ENCODE measurements at regions not wholly inside any gene's neighbourhood (a gene's known extent, or its start where the extent isn't known, plus 50 kb on each side); places are given as distances from the start of the nearest gene placed in this dataset.
"Not testable (repeated sequence)": the region's sequence is repeated elsewhere in the genome, so short reads cannot be mapped to it uniquely, and the experiment has no call there.

DNA sequence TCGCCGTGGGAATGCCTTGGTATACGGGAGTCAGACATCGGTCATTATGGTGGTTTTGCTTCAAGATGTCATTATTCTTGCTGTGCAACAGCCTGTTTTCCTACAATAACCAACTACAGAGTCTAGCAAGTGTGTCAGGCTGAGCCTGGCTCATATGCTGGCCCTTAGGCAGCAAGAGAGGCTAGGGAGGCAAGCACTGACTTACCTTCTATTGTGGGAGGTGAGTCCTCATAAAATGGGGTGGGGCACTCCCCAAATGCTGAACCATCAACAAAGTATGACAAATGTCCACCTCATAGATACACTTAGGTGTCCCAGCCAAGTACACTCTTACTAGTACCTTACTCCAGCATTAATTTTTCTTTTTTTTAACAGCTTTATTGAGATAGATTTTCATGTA is 77.0 kb upstream of the ATL2 start:
- H3K9me3 ChIP-seq (ENCODE audit: control insufficient read depth in 2 of 2, low read length in 2 of 2) = no peaks in the 10 kb centered on the region
- no peak overlapping the region for H3K9ac ChIP-seq (ENCODE audit: low read depth in 1 of 2, low read length in 2 of 2)
- no peak overlapping the region for H3K27ac ChIP-seq (ENCODE audit: low read depth in 2 of 2, low read length in 2 of 2)
- no peak overlapping the region for H3K4me3 ChIP-seq (ENCODE audit: low read length in 2 of 2)
- H3K27me3 ChIP-seq (ENCODE audit: control insufficient read depth in 2 of 2, insufficient read depth in 2 of 2, low read length in 2 of 2) = no peaks in the 10 kb centered on the region
- no peaks in the 10 kb centered on the region for H3K36me3 ChIP-seq (ENCODE audit: control insufficient read depth in 2 of 2, insufficient read depth in 2 of 2, low read length in 2 of 2)
- H3K4me1 ChIP-seq (ENCODE audit: control insufficient read depth in 2 of 2, insufficient read depth in 2 of 2, low read length in 2 of 2) = no peaks in the 10 kb centered on the region

GRCh38 chr2:38451778-38452177 is 74.7 kb upstream of the ATL2 start:
- not testable (repeated sequence) for H3K9ac ChIP-seq (ENCODE audit: low read depth in 1 of 2, low read length in 2 of 2); H3K36me3 ChIP-seq (ENCODE audit: control insufficient read depth in 2 of 2, insufficient read depth in 2 of 2, low read length in 2 of 2); H3K27ac ChIP-seq (ENCODE audit: low read depth in 2 of 2, low read length in 2 of 2); H3K4me1 ChIP-seq (ENCODE audit: control insufficient read depth in 2 of 2, insufficient read depth in 2 of 2, low read length in 2 of 2); H3K9me3 ChIP-seq (ENCODE audit: control insufficient read depth in 2 of 2, low read length in 2 of 2); H3K27me3 ChIP-seq (ENCODE audit: control insufficient read depth in 2 of 2, insufficient read depth in 2 of 2, low read length in 2 of 2); H3K4me3 ChIP-seq (ENCODE audit: low read length in 2 of 2)

- no peak overlapping the region for H3K4me3 ChIP-seq (ENCODE audit: low read length in 2 of 2)
- H3K27me3 ChIP-seq (ENCODE audit: control insufficient read depth in 2 of 2, insufficient read depth in 2 of 2, low read length in 2 of 2) = no peaks in the 10 kb centered on the region
- no peaks in the 10 kb centered on the region for H3K4me1 ChIP-seq (ENCODE audit: control insufficient read depth in 2 of 2, insufficient read depth in 2 of 2, low read length in 2 of 2)
- H3K9ac ChIP-seq (ENCODE audit: low read depth in 1 of 2, low read length in 2 of 2) = no peak overlapping the region
- H3K9me3 ChIP-seq (ENCODE audit: control insufficient read depth in 2 of 2, low read length in 2 of 2) = no peaks in the 10 kb centered on the region
- H3K36me3 ChIP-seq (ENCODE audit: control insufficient read depth in 2 of 2, insufficient read depth in 2 of 2, low read length in 2 of 2) = no peaks in the 10 kb centered on the region
- no peak overlapping the region for H3K27ac ChIP-seq (ENCODE audit: low read depth in 2 of 2, low read length in 2 of 2)
These were observed 73.4 kb upstream of the ATL2 start for GRCh38 chr2:38450509-38450908.

GRCh38 chr2:38448692-38449410 is 71.8 kb upstream of the ATL2 start:
- H3K36me3 ChIP-seq (ENCODE audit: control insufficient read depth in 2 of 2, insufficient read depth in 2 of 2, low read length in 2 of 2) = no peaks in the 10 kb centered on the region
- no peaks in the 10 kb centered on the region for H3K4me1 ChIP-seq (ENCODE audit: control insufficient read depth in 2 of 2, insufficient read depth in 2 of 2, low read length in 2 of 2)
- H3K9me3 ChIP-seq (ENCODE audit: control insufficient read depth in 2 of 2, low read length in 2 of 2) = no peaks in the 10 kb centered on the region
- no peak overlapping the region for H3K9ac ChIP-seq (ENCODE audit: low read depth in 1 of 2, low read length in 2 of 2)
- no peak overlapping the region for H3K27ac ChIP-seq (ENCODE audit: low read depth in 2 of 2, low read length in 2 of 2)
- no peaks in the 10 kb centered on the region for H3K27me3 ChIP-seq (ENCODE audit: control insufficient read depth in 2 of 2, insufficient read depth in 2 of 2, low read length in 2 of 2)
- no peak overlapping the region for H3K4me3 ChIP-seq (ENCODE audit: low read length in 2 of 2)

DNA sequence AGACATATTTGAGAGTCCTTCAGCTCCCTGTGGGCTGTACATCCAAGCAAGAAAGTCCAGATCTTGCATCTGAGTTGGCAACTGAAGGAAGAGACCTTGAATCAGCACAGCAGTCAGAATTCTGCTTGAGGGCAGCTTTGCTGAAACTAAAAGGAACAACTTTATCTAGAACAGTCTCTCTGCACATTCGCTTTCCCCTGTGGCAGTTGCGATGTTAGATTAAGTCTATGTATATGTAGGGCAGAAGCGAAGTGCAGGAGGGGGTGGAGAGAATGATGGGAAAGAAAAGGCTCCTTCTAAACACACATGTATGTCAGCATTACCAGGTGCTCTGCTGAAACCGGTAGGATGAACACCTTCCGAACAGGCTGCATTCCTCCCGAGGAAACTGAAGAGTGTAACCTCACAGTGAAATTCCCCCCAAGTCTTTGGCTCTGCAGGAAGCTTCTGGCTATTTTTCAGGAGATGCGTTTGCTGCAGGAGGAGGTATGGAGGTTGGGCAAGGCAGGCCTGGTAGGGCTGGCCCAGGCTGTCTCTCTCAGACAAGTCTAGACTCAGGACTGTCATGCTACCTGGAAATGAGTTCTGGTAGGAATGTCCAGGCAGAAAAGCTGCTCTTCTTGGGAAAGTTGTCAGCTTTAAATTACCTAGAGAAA is 70.0 kb upstream of the ATL2 start:
- no peaks in the 10 kb centered on the region for H3K27me3 ChIP-seq (ENCODE audit: control insufficient read depth in 2 of 2, insufficient read depth in 2 of 2, low read length in 2 of 2)
- no peaks in the 10 kb centered on the region for H3K36me3 ChIP-seq (ENCODE audit: control insufficient read depth in 2 of 2, insufficient read depth in 2 of 2, low read length in 2 of 2)
- no peaks in the 10 kb centered on the region for H3K9me3 ChIP-seq (ENCODE audit: control insufficient read depth in 2 of 2, low read length in 2 of 2)
- H3K4me3 ChIP-seq (ENCODE audit: low read length in 2 of 2) = no peak overlapping the region
- H3K27ac ChIP-seq (ENCODE audit: low read depth in 2 of 2, low read length in 2 of 2) = no peak overlapping the region
- no peaks in the 10 kb centered on the region for H3K4me1 ChIP-seq (ENCODE audit: control insufficient read depth in 2 of 2, insufficient read depth in 2 of 2, low read length in 2 of 2)
- no peak overlapping the region for H3K9ac ChIP-seq (ENCODE audit: low read depth in 1 of 2, low read length in 2 of 2)

GRCh38 chr2:38446418-38446817 is 69.3 kb upstream of the ATL2 start:
- Histone ChIP-seq H3K9me3 (ENCODE audit: control insufficient read depth in 2 of 2, low read length in 2 of 2) (no peaks in the 10 kb centered on the region), H3K4me3 (ENCODE audit: low read length in 2 of 2) (no peak overlapping the region), H3K36me3 (ENCODE audit: control insufficient read depth in 2 of 2, insufficient read depth in 2 of 2, low read length in 2 of 2) (no peaks in the 10 kb centered on the region), H3K27ac (ENCODE audit: low read depth in 2 of 2, low read length in 2 of 2) (no peak overlapping the region), H3K4me1 (ENCODE audit: control insufficient read depth in 2 of 2, insufficient read depth in 2 of 2, low read length in 2 of 2) (no peaks in the 10 kb centered on the region), H3K9ac (ENCODE audit: low read depth in 1 of 2, low read length in 2 of 2) (no peak overlapping the region), H3K27me3 (ENCODE audit: control insufficient read depth in 2 of 2, insufficient read depth in 2 of 2, low read length in 2 of 2) (no peaks in the 10 kb centered on the region)

DNA sequence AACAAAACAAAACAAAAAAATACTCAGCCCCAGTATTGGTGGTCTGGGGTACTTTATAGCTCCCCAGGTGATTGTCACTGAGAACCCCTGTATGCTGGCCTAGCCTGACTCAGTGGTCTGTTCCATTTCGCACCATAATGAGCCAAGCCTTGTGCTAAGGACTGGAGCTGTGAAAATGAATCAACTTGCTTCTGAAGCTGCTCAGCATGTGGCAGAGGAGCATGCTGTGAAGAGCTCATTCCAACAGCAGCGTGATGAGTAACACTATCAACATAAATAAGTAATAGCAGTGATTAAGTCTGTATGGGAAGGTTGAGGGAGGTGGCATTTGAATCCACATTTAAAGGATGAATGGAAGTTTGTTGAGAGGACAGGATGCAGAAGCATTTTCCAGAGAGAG is 67.2 kb upstream of the ATL2 start:
- Histone ChIP-seq H3K27ac (ENCODE audit: low read depth in 2 of 2, low read length in 2 of 2) (no peak overlapping the region), H3K4me3 (ENCODE audit: low read length in 2 of 2) (no peak overlapping the region), H3K27me3 (ENCODE audit: control insufficient read depth in 2 of 2, insufficient read depth in 2 of 2, low read length in 2 of 2) (no peaks in the 10 kb centered on the region), H3K4me1 (ENCODE audit: control insufficient read depth in 2 of 2, insufficient read depth in 2 of 2, low read length in 2 of 2) (no peaks in the 10 kb centered on the region), H3K9ac (ENCODE audit: low read depth in 1 of 2, low read length in 2 of 2) (no peak overlapping the region), H3K9me3 (ENCODE audit: control insufficient read depth in 2 of 2, low read length in 2 of 2) (no peaks in the 10 kb centered on the region), H3K36me3 (ENCODE audit: control insufficient read depth in 2 of 2, insufficient read depth in 2 of 2, low read length in 2 of 2) (no peaks in the 10 kb centered on the region)

DNA sequence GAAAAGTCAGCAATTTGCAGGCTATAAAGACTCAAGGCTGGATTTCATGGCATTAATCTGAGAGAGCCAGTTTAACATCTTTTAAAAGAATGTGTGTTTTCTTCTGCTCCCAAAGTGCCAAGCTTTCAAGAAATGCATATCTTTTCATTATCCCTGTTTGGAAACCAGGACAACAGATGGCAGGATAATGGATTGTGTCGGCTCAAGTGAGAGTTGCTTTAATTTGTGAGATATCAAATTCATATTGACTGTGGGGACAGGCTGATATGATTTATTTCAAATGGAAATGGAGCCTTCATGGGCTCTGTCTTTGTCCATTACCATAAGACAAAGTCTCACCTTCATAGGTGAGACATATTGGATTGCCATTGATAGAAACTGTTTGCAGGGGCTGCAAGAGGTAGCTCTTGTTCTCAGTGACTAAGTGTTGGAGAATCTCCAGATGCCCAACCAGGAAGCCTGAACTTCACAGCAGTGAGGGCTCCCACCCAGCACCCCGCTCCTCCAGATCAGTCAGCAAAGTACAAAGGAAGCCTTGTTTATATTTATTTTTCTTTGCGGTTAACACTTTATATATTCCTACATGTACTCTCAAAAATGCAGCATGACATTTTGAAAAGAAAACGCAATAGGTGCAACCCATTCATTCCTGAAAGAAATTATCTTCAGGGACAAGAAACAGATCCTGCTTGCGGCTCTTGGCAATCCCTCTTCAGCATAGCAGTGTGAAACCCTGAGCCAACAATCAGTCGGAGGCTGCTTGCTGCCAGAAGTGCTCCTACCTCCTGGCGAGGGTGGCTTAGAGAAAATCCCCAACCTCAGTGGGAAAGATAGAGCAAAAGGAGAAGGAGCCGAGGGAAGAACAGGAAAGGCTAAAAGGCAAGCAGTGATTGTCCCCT is 65.8 kb upstream of the ATL2 start:
- no peak overlapping the region for H3K9ac ChIP-seq (ENCODE audit: low read depth in 1 of 2, low read length in 2 of 2)
- H3K9me3 ChIP-seq (ENCODE audit: control insufficient read depth in 2 of 2, low read length in 2 of 2) = no peaks in the 10 kb centered on the region
- H3K4me1 ChIP-seq (ENCODE audit: control insufficient read depth in 2 of 2, insufficient read depth in 2 of 2, low read length in 2 of 2) = no peaks in the 10 kb centered on the region
- H3K36me3 ChIP-seq (ENCODE audit: control insufficient read depth in 2 of 2, insufficient read depth in 2 of 2, low read length in 2 of 2) = no peaks in the 10 kb centered on the region
- H3K4me3 ChIP-seq (ENCODE audit: low read length in 2 of 2) = no peak overlapping the region
- H3K27me3 ChIP-seq (ENCODE audit: control insufficient read depth in 2 of 2, insufficient read depth in 2 of 2, low read length in 2 of 2) = no peaks in the 10 kb centered on the region
- no peak overlapping the region for H3K27ac ChIP-seq (ENCODE audit: low read depth in 2 of 2, low read length in 2 of 2)

DNA sequence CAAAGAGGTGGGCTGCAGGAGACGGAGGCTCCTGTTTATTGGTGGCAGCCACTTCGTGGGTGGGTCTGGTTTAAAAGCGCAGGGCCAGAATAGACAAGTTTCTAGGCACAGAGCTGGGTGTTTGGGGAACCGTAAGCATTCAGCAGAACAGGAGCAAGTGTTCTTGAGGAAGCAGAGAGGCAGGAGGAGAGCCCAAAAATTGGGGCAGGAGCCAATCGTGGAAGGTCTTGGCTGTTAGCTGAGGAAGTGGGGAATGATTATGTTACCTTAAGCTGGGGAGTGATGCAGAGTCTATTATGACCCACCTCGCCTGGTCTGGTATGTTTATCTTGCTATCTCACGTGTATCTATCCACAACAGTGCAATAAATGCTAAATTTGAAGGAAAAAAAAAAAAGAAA is 64.3 kb upstream of the ATL2 start:
- H3K27ac ChIP-seq (ENCODE audit: low read depth in 2 of 2, low read length in 2 of 2) = no peak overlapping the region
- no peaks in the 10 kb centered on the region for H3K9me3 ChIP-seq (ENCODE audit: control insufficient read depth in 2 of 2, low read length in 2 of 2)
- H3K27me3 ChIP-seq (ENCODE audit: control insufficient read depth in 2 of 2, insufficient read depth in 2 of 2, low read length in 2 of 2) = no peaks in the 10 kb centered on the region
- no peak overlapping the region for H3K4me3 ChIP-seq (ENCODE audit: low read length in 2 of 2)
- H3K9ac ChIP-seq (ENCODE audit: low read depth in 1 of 2, low read length in 2 of 2) = no peak overlapping the region
- H3K4me1 ChIP-seq (ENCODE audit: control insufficient read depth in 2 of 2, insufficient read depth in 2 of 2, low read length in 2 of 2) = no peaks in the 10 kb centered on the region
- no peaks in the 10 kb centered on the region for H3K36me3 ChIP-seq (ENCODE audit: control insufficient read depth in 2 of 2, insufficient read depth in 2 of 2, low read length in 2 of 2)

DNA sequence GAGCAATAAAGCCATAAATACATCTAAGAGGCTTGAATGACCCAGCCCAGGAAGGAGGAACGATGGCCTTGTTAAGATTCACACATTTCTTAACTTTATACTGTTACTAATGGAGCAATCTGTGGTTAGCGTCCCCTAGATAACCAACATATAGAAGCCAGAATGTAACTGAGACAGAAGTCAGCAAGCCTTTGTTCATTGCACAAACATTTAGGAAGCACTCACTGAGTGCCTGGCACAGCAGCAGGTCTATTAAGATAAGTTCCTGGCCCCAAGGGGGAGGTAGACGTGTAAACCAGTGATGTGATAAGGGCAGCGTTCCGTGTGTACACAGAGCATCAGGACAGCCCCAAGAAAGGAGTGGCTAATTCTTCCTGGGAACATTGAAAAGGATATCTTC is 63.6 kb upstream of the ATL2 start:
- no peak overlapping the region for H3K27ac ChIP-seq (ENCODE audit: low read depth in 2 of 2, low read length in 2 of 2)
- no peaks in the 10 kb centered on the region for H3K36me3 ChIP-seq (ENCODE audit: control insufficient read depth in 2 of 2, insufficient read depth in 2 of 2, low read length in 2 of 2)
- H3K4me1 ChIP-seq (ENCODE audit: control insufficient read depth in 2 of 2, insufficient read depth in 2 of 2, low read length in 2 of 2) = no peaks in the 10 kb centered on the region
- H3K9me3 ChIP-seq (ENCODE audit: control insufficient read depth in 2 of 2, low read length in 2 of 2) = no peaks in the 10 kb centered on the region
- H3K27me3 ChIP-seq (ENCODE audit: control insufficient read depth in 2 of 2, insufficient read depth in 2 of 2, low read length in 2 of 2) = no peaks in the 10 kb centered on the region
- no peak overlapping the region for H3K4me3 ChIP-seq (ENCODE audit: low read length in 2 of 2)
- H3K9ac ChIP-seq (ENCODE audit: low read depth in 1 of 2, low read length in 2 of 2) = no peak overlapping the region

Measured in mucosa of rectum (tissue), 2 donors.